GM21825 (cell line): ENCODE measurements at regions not wholly inside any gene's neighbourhood (a gene's known extent, or its start where the extent isn't known, plus 50 kb on each side); places are given as distances from the start of the nearest gene placed in this dataset.

ENCODE experiments used
- ATAC-seq: cut with Tn5 transposase; IDR thresholded peaks from one replicate; pipeline ENCODE4 v1.9.1; 2021; ENCODE audit warnings: mild to moderate bottlenecking, moderate library complexity; ENCODE audit not compliant: unreplicated experiment

DNA sequence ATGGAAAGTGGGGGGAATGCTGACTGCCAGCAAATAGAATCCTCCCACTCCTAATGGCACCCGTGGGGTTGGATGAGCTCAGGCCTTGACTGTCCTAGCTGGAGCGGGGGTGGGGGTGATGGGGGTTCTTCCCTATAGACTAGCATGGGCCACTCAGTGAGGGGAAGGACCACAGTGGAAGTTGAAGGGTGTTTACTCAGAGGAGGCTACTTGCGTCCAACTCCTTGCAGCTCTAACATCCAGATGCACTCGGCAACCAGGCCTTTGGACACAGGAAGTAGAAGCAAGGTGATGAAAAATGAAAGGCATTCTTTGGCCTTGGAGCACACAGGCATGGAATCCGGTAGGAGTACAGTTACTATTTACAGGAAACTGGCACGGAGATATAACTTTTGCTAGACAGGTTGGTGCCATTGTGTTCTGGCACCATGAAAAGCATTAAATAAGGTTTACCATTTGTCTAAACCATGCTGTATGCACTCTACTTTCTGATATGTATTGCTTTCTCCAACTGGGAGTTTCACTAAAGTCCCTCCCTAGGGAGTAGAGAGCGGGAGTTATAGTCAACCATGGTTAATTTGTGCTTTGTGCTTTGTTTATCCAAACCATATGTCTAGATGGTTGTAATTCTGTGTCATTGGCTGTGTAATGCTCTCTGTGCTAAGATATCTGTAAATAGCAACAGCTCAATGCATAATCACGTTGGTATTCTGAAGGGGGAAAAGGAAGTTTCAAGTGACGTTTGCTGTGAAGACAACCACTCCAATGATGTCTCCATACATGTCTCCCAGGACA lies 125.3 kb downstream of the TSHZ3 start:
- no peak for ATAC-seq

DNA sequence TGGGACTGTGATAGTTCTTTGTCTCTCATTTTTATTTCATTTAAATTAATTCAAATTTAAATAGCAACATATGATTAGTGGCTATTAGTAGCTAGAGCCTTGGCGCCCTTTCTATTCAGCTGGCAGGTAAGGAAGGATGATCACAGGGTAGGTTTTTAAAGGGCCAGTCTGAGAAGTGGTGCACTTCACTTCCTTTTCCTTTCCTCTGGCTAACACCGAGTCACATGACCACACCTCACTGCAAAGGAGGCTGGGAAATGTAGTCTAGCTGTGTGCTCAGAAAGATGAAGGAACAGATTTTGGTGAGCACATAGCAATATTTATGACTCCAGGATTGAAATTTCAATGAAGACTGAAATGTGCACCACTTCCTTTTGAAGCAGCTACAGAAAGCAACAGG lies 128.7 kb downstream of the TSHZ3 start:
- ATAC-seq = no peak

DNA sequence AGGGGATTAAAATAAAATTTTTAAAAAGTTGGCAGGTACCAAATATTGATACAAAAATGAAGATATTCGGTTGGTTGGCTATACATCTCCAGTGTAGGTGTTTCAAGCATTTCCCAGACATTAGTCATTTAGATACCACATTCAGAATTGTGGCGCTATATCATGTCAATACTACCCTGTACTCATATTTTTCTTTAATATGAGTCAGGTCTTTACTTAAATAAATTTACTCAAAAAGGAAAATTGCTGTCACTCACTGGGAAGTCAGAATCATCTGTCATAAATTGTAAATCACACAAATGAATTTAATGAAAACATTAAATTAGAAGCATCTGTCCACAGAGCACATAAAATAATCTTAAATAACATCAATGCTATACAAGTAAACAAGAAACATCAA lies 134.2 kb downstream of the TSHZ3 start:
- ATAC-seq = no peak

DNA sequence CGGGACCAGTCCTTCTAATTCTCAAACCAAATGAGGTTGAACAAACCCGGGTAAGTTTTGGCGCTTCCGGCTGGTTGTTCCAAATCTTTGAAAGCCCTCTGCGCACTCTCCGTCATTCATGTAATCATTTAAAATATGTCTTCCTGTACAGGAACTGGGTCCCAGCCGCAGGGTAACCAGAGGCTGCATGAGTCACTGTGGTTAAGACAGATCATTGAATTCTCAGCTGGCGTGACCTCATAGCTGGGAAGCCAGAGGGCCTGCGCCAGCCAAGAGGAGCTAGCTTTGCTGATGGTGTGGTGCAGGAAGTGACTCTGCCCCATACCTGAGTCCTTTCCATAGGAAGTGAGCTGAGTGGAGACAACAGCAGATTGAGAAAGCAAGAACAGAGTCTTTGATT lies 135.2 kb downstream of the TSHZ3 start:
- ATAC-seq = peak; percentile 55

DNA sequence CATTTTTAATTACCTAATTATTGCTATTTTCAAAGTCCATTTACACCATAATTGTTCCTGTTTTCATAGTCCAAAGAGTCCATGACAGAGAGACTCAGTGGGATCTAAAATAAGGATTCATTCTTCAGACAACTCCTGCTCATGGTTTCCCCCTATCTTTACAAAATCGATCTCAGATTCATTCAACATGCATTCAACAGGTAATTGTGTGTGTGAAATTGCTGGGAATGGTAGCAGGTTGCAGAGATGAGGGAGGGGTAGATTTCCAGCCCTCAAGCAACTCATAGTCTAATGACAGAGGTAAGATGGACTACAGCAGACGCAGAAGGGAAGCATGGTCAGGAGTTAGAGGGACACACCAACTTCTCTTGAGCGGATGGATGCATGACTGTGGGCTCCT lies 138.1 kb downstream of the TSHZ3 start:
- no peak for ATAC-seq

DNA sequence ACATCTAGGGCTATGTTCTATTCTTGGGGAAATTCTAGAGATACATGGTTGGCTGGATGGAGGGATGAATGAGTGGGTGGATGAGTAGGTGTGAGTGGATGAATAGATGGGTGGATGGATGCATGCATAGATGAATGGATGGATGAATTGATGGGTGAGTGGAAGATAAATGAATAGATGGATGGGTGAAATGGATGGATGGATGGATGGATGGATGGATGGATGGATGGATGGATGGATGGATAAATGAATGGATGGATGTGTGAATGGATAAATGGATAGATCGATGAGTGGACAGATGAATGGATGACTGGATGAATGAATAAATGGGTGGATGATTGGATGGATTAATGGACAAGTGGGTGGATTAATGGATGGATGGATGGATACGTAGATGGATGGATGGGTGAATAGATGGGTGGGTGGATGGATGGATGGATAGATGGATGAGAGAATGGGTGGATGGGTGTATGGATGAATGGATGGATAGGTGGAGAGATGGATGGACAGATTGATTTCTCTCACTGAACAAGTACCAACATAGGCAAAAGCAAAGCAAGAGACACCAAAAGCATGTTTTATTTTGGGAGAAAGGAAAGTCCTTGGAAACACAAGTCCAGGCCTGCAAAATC lies 143.2 kb downstream of the TSHZ3 start:
- ATAC-seq = no peak

DNA sequence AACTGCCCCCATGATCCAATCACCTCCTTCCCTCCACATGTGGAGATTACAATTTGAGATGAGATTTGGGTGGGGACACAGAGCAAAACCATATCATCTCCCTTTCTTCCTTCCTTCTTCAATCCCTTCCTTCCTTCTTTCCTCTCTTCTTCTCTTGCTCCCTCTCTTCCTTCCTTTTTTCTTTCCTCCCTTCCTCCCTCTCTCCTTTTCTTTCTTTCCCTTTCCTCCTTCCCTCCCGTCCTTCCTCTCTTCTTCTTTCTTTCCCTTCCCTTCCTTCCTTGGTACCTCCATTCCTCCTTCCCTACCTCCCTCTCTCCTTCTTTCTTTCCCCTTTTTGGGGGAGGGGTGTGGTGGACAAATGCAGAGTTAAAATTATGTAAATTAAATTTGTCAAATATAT lies 145.1 kb downstream of the TSHZ3 start:
- ATAC-seq = no peak

- no peak for ATAC-seq
Observed at GRCh38 chr19:31185261-31185660, 164.0 kb downstream of the TSHZ3 start.

GRCh38 chr19:31181535-31181934 lies 167.7 kb downstream of the TSHZ3 start:
- no peak for ATAC-seq

GRCh38 chr19:31180907-31181306 lies 168.3 kb downstream of the TSHZ3 start:
- ATAC-seq = no peak

- no peak for ATAC-seq
Observed at GRCh38 chr19:31179471-31179852, 169.8 kb downstream of the TSHZ3 start.

DNA sequence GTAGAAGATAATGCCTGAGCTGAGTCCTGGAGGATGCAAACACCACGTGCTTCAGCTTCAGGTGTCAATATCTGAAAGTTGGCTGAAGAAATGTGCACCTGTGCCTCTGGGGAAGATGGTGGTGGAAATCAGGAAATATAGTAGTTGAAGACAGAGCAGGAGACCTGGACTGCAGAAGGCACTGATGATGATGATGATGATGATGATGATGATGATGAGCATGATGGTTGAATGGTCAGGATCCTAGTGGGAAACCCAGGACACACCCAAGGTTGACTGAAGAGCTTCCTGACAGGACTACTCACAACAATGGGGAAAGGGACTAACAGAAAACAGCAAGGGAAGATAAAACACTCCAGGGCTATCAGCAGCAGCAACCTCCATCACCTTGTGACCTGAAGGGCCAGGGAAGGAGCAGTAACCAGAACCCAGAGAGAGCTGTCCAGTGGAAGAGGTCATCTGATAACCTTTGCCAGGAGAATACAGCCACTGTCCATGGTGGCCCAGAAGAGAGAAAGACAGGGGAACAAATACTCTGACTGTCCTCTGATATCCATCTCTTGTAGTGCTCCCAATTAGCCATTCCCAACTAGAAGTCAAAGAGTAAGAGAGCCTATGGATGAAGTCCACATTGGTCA lies 170.3 kb downstream of the TSHZ3 start:
- ATAC-seq = no peak

- ATAC-seq = no peak
Observed at GRCh38 chr19:31177246-31177645, 172.0 kb downstream of the TSHZ3 start.

GRCh38 chr19:31175564-31176348 lies 173.5 kb downstream of the TSHZ3 start:
- ATAC-seq = no peak

- no peak for ATAC-seq
Observed at GRCh38 chr19:31174948-31175347, 174.3 kb downstream of the TSHZ3 start.

DNA sequence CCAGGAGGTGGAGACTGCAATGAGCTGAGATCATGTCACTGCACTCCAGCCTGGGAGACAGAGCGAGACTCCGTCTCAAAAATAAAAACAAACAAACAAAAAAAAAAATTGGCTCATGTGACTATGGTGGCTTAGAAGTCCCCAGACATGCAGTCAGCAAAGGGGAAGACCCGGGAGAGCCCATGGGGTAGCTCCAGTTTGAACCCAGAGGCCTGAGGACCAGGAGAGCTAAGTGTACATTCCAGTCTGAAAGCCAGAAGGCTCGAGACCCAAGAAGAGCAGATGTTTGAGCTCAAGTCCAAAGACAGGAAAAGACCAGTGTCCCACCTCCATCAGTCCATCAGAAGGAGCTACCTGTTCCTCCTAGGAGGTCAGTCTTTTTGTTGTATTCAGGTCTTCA lies 175.2 kb downstream of the TSHZ3 start:
- no peak for ATAC-seq

DNA sequence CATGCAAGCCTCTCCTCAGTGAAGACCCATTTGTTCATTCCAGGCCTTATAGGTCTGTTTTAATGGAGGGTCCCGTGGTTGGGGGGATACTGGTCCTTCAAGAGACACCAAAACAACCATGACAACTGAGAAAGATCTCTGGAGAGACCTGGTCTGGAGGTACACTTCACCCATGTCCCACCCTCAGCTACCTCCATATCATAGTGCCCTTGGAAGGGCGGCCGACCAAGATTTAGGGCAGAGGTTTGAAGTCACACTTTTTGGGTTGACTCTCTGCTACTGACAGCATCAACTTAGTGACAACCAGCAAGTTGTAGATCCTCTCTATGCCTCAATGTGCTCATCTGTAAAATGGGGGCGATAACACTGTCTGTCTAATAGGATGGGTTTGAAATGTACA lies 177.3 kb downstream of the TSHZ3 start:
- ATAC-seq = no peak

DNA sequence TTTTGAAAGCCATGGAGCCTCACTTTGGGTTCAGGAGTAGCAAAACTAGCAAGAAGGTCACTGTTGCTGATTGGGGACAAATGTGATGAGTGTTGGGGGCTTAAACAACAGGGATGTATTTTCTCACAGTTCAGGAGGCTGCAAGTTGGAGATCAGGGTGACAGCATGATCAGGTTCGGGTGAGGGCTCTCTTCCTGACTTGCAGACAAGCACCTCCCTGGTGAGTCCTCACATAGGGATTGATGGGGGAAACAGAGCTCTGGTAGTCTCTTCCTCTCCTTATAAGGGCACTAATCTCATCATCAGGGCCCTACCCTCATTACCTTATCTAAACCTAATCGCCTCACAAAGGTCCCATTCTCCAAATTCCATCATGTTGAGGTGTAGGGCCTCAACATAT lies 179.2 kb downstream of the TSHZ3 start:
- no peak for ATAC-seq

- no peak for ATAC-seq
Observed at GRCh38 chr19:31168106-31168625, 181.1 kb downstream of the TSHZ3 start.

DNA sequence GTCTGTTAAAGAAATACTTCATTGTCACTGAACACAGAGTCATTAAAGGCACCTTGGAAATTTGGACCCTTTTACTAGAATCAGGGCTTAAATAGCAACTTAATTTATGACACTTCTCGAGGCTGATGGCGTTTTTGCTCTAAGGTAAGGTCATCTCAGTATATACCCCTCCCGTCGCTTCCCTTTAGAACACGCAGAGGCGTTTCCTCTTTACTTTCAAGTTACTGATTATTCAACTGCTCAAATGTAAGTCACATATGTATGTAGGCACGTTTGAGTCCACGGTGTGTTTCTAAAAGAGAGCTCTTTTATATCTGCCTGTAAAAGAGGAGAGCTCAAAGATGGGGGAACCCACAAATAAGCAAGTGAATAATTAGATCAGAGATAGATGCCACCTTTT lies 181.5 kb downstream of the TSHZ3 start:
- ATAC-seq = no peak

DNA sequence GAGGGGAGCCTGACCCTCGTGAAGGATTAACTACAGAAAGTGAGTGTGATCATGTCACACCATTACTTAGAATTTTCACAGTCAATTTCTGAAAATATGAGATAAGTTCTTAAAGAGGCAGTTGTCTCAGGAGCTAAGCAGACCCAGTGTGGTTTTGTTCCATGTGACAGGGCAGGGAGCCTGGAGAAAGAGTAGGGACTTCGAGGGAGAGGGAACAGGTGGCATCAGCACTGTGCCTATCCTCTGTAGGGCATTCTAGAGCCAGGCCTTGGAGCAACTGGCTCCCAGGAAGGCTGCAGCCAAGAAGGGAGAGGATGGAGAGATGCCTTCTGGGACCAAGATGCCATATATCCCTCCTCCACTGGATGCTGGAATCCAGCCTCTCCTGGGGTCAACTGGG lies 183.0 kb downstream of the TSHZ3 start:
- no peak for ATAC-seq
